HUES6 (cell line): ENCODE measurements at regions not wholly inside any gene's neighbourhood (a gene's known extent, or its start where the extent isn't known, plus 50 kb on each side); places are given as distances from the start of the nearest gene placed in this dataset.

Source experiments
- H3K27ac ChIP-seq: 2 replicates; pipeline ENCODE4 v1.7.0; 2013; ENCODE audit warnings: low read depth, mild to moderate bottlenecking, low read length, inconsistent platforms
- H3K27me3 ChIP-seq: 2 replicates; pipeline ENCODE4 v1.6.1; 2013; ENCODE audit warnings: low read length; ENCODE audit not compliant: control insufficient read depth, insufficient read depth
- H3K36me3 ChIP-seq: 2 replicates; pipeline ENCODE4 v1.6.1; 2013; ENCODE audit warnings: low read length; ENCODE audit not compliant: control insufficient read depth, insufficient read depth
- H3K4me1 ChIP-seq: 2 replicates; pipeline ENCODE4 v1.6.1; 2013; ENCODE audit warnings: low read length; ENCODE audit not compliant: control insufficient read depth, insufficient read depth
- H3K4me3 ChIP-seq: 2 replicates; pipeline ENCODE4 v1.5.1; 2013; ENCODE audit warnings: low read depth, low read length
- H3K9ac ChIP-seq: one replicate; pipeline ENCODE4 v1.6.1; 2013; ENCODE audit warnings: mild to moderate bottlenecking, low read length
- H3K9me3 ChIP-seq: 2 replicates; pipeline ENCODE4 v1.6.1; 2013; ENCODE audit warnings: low read depth, low read length; ENCODE audit not compliant: control insufficient read depth, insufficient read depth

GRCh38 chr5:155089643-155090042 lies 76.1 kb downstream of the KIF4B start:
- no peak overlapping the region for H3K4me3 ChIP-seq
- no peaks in the 10 kb centered on the region for H3K36me3 ChIP-seq
- H3K27ac ChIP-seq: no peak overlapping the region
- no peak overlapping the region for H3K9ac ChIP-seq
- H3K4me1 ChIP-seq: no peaks in the 10 kb centered on the region
- H3K9me3 ChIP-seq: no peaks in the 10 kb centered on the region
- no peaks in the 10 kb centered on the region for H3K27me3 ChIP-seq

GRCh38 chr5:155091063-155091648 lies 77.6 kb downstream of the KIF4B start:
- no peaks in the 10 kb centered on the region for H3K27me3 ChIP-seq
- H3K27ac ChIP-seq: no peak overlapping the region
- H3K36me3 ChIP-seq: no peaks in the 10 kb centered on the region
- no peak overlapping the region for H3K9ac ChIP-seq
- no peak overlapping the region for H3K4me3 ChIP-seq
- no peaks in the 10 kb centered on the region for H3K9me3 ChIP-seq
- no peaks in the 10 kb centered on the region for H3K4me1 ChIP-seq

- Histone ChIP-seq H3K27ac (no peak overlapping the region), H3K27me3 (no peaks in the 10 kb centered on the region), H3K9me3 (no peaks in the 10 kb centered on the region), H3K36me3 (no peaks in the 10 kb centered on the region), H3K4me3 (no peak overlapping the region), H3K9ac (no peak overlapping the region), H3K4me1 (no peaks in the 10 kb centered on the region)
These were observed 78.5 kb downstream of the KIF4B start for GRCh38 chr5:155091768-155092717.

GRCh38 chr5:155094455-155094854 lies 80.9 kb downstream of the KIF4B start:
- no peaks in the 10 kb centered on the region for H3K36me3 ChIP-seq

GRCh38 chr5:155097995-155098394 lies 84.4 kb downstream of the KIF4B start:
- H3K4me1 ChIP-seq: no peaks in the 10 kb centered on the region
- no peak overlapping the region for H3K27ac ChIP-seq
- H3K9ac ChIP-seq: no peak overlapping the region
- H3K36me3 ChIP-seq: no peaks in the 10 kb centered on the region
- H3K27me3 ChIP-seq: no peaks in the 10 kb centered on the region
- no peak overlapping the region for H3K4me3 ChIP-seq
- no peaks in the 10 kb centered on the region for H3K9me3 ChIP-seq

More at GRCh38 chr5:155094455-155094854, 80.9 kb downstream of the KIF4B start:
- H3K9me3 ChIP-seq: no peaks in the 10 kb centered on the region
- H3K27me3 ChIP-seq: no peaks in the 10 kb centered on the region
- no peak overlapping the region for H3K27ac ChIP-seq
- no peak overlapping the region for H3K9ac ChIP-seq
- no peaks in the 10 kb centered on the region for H3K4me1 ChIP-seq
- no peak overlapping the region for H3K4me3 ChIP-seq

- H3K4me3 ChIP-seq: no peak overlapping the region
- H3K9ac ChIP-seq: no peak overlapping the region
- no peaks in the 10 kb centered on the region for H3K9me3 ChIP-seq
- H3K27ac ChIP-seq: no peak overlapping the region
- no peaks in the 10 kb centered on the region for H3K36me3 ChIP-seq
- no peaks in the 10 kb centered on the region for H3K27me3 ChIP-seq
- no peaks in the 10 kb centered on the region for H3K4me1 ChIP-seq
These were observed 84.9 kb downstream of the KIF4B start for GRCh38 chr5:155098433-155098832.

GRCh38 chr5:155101697-155102096 lies 88.1 kb downstream of the KIF4B start:
- H3K4me1 ChIP-seq: no peaks in the 10 kb centered on the region
- no peak overlapping the region for H3K9ac ChIP-seq
- no peak overlapping the region for H3K27ac ChIP-seq
- no peak overlapping the region for H3K4me3 ChIP-seq
- H3K9me3 ChIP-seq: no peaks in the 10 kb centered on the region
- no peaks in the 10 kb centered on the region for H3K36me3 ChIP-seq
- no peaks in the 10 kb centered on the region for H3K27me3 ChIP-seq

- no peak overlapping the region for H3K27ac ChIP-seq
These were observed 89.6 kb downstream of the KIF4B start for GRCh38 chr5:155103146-155103545.

GRCh38 chr5:155104441-155104840 lies 90.9 kb downstream of the KIF4B start:
- Histone ChIP-seq H3K27me3 (no peaks in the 10 kb centered on the region), H3K9ac (no peak overlapping the region), H3K27ac (no peak overlapping the region), H3K36me3 (no peaks in the 10 kb centered on the region), H3K4me3 (no peak overlapping the region), H3K9me3 (no peaks in the 10 kb centered on the region), H3K4me1 (no peaks in the 10 kb centered on the region)

More at GRCh38 chr5:155103146-155103545, 89.6 kb downstream of the KIF4B start:
- Histone ChIP-seq H3K4me1 (no peaks in the 10 kb centered on the region), H3K9me3 (no peaks in the 10 kb centered on the region), H3K36me3 (no peaks in the 10 kb centered on the region), H3K27me3 (no peaks in the 10 kb centered on the region), H3K4me3 (no peak overlapping the region), H3K9ac (no peak overlapping the region)

- no peaks in the 10 kb centered on the region for H3K9me3 ChIP-seq
- H3K36me3 ChIP-seq: no peaks in the 10 kb centered on the region
- H3K27me3 ChIP-seq: no peaks in the 10 kb centered on the region
- no peak overlapping the region for H3K27ac ChIP-seq
- no peak overlapping the region for H3K4me3 ChIP-seq
- no peaks in the 10 kb centered on the region for H3K4me1 ChIP-seq
- no peak overlapping the region for H3K9ac ChIP-seq
These were observed 92.7 kb downstream of the KIF4B start for GRCh38 chr5:155106221-155106620.

- peaks cover 15% of the 10 kb centered on the region for H3K9me3 ChIP-seq
- H3K36me3 ChIP-seq: no peaks in the 10 kb centered on the region
- H3K27me3 ChIP-seq: no peaks in the 10 kb centered on the region
- H3K4me1 ChIP-seq: no peaks in the 10 kb centered on the region
- H3K9ac ChIP-seq: no peak overlapping the region
- no peak overlapping the region for H3K27ac ChIP-seq
- H3K4me3 ChIP-seq: no peak overlapping the region
These were observed 100.3 kb downstream of the KIF4B start for GRCh38 chr5:155113888-155114287.
